ENCODE measurements at regions not wholly inside any gene's neighbourhood (a gene's known extent, or its start where the extent isn't known, plus 50 kb on each side); places are given as distances from the start of the nearest gene placed in this dataset.

DNA sequence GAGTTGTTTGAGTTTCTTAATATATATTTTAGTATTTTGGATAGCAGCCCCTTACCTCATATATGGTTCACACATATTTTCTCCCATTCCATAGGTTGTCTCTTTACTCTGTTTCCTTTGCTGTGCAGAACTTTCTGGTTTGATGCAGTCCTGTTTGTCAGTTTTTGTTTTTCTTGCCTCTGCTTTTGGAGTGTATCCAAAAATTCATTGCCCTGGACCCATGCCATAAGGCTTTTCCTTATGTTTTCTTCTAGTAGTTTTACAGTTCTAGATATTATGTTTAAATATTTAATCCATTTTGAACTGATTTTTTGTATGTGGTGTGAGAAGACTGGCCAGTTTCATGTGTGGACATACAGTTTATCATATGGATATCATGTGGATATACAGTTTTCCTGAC lies 58.5 kb upstream of the NUDT6 start:
- H3K4me3 ChIP-seq: no peak overlapping the region
- no peak for TF ChIP-seq CTCF (IDR thresholded peaks at IDR 0.05)
- intact Hi-C loops (cut with DNase I): no loop called here
- ATAC-seq: no peak
- DNase-seq: no peak
- no peak for FAIRE-seq
- H3K27ac ChIP-seq: no peak overlapping the region
- no peaks in the 10 kb centered on the region for H3K27me3 ChIP-seq
- H3K4me1 ChIP-seq: no peaks in the 10 kb centered on the region
- H3K9me3 ChIP-seq: no peaks in the 10 kb centered on the region
- H3K36me3 ChIP-seq: no peaks in the 10 kb centered on the region

DNA sequence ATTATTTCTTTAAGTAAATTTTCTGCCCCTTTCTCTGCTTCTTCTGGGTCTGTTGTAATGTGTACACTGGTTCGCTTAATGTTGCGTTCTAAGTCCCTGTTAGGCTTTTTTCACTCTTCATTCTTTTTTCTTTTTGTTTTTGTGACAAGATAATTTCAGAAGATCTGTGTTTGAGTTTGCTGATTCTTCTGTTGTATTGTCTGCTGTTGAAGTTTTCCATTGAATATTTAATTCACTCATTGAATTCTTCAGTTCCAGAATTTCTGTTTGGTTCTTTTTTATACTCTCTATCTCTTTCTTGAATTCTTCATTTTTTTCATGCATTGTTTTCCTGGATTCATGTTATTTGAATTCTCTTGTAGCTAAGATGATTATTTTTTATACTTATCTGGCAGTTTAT lies 66.3 kb upstream of the NUDT6 start:
- no peaks in the 10 kb centered on the region for H3K9me3 ChIP-seq
- FAIRE-seq (no peak), DNase-seq (no peak), ATAC-seq (no peak)
- 100% methylated on average over 2 of the region's 2 CpGs for WGBS, 2 donors
- no peaks in the 10 kb centered on the region for H3K27me3 ChIP-seq
- H3K4me1 ChIP-seq: peaks cover 4 to 7% (median 7%) of the 10 kb centered on the region in 3 donors
- intact Hi-C loops (cut with DNase I): no loop called here
- H3K27ac ChIP-seq: no peak overlapping the region
- H3K36me3 ChIP-seq: no peaks in the 10 kb centered on the region
- H3K4me3 ChIP-seq: no peak overlapping the region
- TF ChIP-seq CTCF (IDR thresholded peaks at IDR 0.05): no peak

- TF ChIP-seq CTCF (IDR thresholded peaks at IDR 0.05): no peak
- WGBS, 2 donors: 95 to 100% methylated on average over 2 of the region's 2 CpGs
- FAIRE-seq: no peak
- no peak for DNase-seq
- no peak overlapping the region for H3K27ac ChIP-seq
- no peaks in the 10 kb centered on the region for H3K27me3 ChIP-seq
- no peak for ATAC-seq
- peaks cover 4 to 7% (median 7%) of the 10 kb centered on the region in 3 donors for H3K4me1 ChIP-seq
- H3K4me3 ChIP-seq: no peak overlapping the region
- no peaks in the 10 kb centered on the region for H3K9me3 ChIP-seq
- no peaks in the 10 kb centered on the region for H3K36me3 ChIP-seq
- intact Hi-C loops (cut with DNase I): no loop called here
Measured at GRCh38 chr4:122990891-122991290, 68.5 kb upstream of the NUDT6 start.

DNA sequence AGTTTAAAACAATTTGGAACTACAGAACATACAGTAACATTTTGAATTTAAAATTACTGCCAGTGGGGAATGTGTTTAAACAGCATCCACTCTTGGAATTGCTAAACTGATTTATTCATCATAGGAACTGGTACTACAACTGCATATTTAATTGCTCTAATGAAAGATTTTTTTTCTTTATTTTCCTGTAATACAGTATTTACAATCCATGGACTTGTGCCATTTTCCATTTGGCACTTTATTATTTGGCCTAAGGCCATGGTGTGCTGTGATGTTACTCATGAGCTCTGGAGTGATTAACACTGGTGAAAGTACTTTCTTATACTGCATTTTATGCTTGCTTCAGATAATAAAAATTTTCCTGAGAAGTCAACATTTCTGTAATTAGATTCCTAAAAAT lies 69.7 kb upstream of the NUDT6 start:
- no peaks in the 10 kb centered on the region for H3K36me3 ChIP-seq
- intact Hi-C loops (cut with DNase I): no loop called here
- H3K4me1 ChIP-seq: peaks cover 4 to 7% (median 7%) of the 10 kb centered on the region in 3 donors
- no peak overlapping the region for H3K27ac ChIP-seq
- H3K9me3 ChIP-seq: no peaks in the 10 kb centered on the region
- DNase-seq: no peak
- TF ChIP-seq CTCF (IDR thresholded peaks at IDR 0.05): no peak
- no peaks in the 10 kb centered on the region for H3K27me3 ChIP-seq
- H3K4me3 ChIP-seq: no peak overlapping the region
- FAIRE-seq: no peak
- ATAC-seq: peak in 2 of 4 donors; percentile 55 to 60

DNA sequence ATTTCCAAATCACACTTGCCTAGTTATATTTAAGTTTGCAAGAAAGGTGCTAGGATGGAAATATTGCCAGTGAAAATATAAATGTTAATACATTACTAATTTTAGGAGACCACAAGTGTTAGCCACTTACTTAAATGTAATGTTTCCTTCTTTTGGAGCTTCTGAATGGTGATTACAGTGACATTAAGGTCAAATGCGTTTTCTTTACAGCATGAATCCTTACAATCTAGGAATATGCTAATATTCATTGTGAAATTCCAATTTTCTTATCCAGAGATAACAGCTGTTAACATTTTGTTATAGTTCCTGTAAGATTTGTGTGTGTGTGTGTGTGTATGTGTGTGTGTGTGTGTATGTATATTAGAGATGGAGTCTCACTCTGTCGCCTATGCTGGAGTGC lies 70.2 kb upstream of the NUDT6 start:
- intact Hi-C loops (cut with DNase I): no loop called here
- H3K27me3 ChIP-seq: no peaks in the 10 kb centered on the region
- 90 to 97% methylated on average over 2 of the region's 2 CpGs for WGBS, 2 donors
- TF ChIP-seq CTCF (IDR thresholded peaks at IDR 0.05): no peak
- no peaks in the 10 kb centered on the region for H3K36me3 ChIP-seq
- no peak overlapping the region for H3K27ac ChIP-seq
- DNase-seq (no peak), FAIRE-seq (no peak), ATAC-seq (no peak)
- no peaks in the 10 kb centered on the region for H3K9me3 ChIP-seq
- H3K4me1 ChIP-seq: peaks cover 4 to 7% (median 7%) of the 10 kb centered on the region in 3 donors
- no peak overlapping the region for H3K4me3 ChIP-seq

Measured in pancreas (tissue), 10 donors.